Brain microvascular endothelial cell (primary cell): ENCODE measurements at regions not wholly inside any gene's neighbourhood (a gene's known extent, or its start where the extent isn't known, plus 50 kb on each side); places are given as distances from the start of the nearest gene placed in this dataset.

Source experiments
- DNase-seq: peaks from one replicate; pipeline ENCODE4 v3.0.0-alpha.2; 2020
- H3K27ac ChIP-seq: fragments of 250-450 bp; sonication (Bioruptor Pico); 2 replicates; pipeline ENCODE4 v1.5.1; 2020; ENCODE audit warnings: mild to moderate bottlenecking, moderate library complexity
- H3K27me3 ChIP-seq: fragments of 250-450 bp; sonication (Bioruptor Pico); replicated peaks from 2 replicates; pipeline ENCODE4 v1.5.1; 2020; ENCODE audit warnings: mild to moderate bottlenecking
- H3K36me3 ChIP-seq: fragments of 250-450 bp; sonication (Bioruptor Pico); replicated peaks from 2 replicates; pipeline ENCODE4 v1.5.1; 2020; ENCODE audit warnings: mild to moderate bottlenecking
- H3K4me3 ChIP-seq: 2 replicates; pipeline ENCODE4 v1.5.1; 2011; ENCODE audit warnings: low read depth, mild to moderate bottlenecking, control low read depth, low read length, moderate library complexity
- CTCF ChIP-seq: IDR thresholded peaks from 2 replicates; pipeline ENCODE4 v1.5.1; 2011; ENCODE audit warnings: low read depth, mild to moderate bottlenecking, moderate library complexity, low read length, control low read depth, inconsistent platforms; ENCODE audit errors: missing control alignments
- in situ Hi-C: cut with HindIII; loops from 2 replicates; pipeline ENCODE4 v1.10.0; 2017; ENCODE audit warnings: low sequenced_read_pairs, low pct_ligation_motif_present

DNA sequence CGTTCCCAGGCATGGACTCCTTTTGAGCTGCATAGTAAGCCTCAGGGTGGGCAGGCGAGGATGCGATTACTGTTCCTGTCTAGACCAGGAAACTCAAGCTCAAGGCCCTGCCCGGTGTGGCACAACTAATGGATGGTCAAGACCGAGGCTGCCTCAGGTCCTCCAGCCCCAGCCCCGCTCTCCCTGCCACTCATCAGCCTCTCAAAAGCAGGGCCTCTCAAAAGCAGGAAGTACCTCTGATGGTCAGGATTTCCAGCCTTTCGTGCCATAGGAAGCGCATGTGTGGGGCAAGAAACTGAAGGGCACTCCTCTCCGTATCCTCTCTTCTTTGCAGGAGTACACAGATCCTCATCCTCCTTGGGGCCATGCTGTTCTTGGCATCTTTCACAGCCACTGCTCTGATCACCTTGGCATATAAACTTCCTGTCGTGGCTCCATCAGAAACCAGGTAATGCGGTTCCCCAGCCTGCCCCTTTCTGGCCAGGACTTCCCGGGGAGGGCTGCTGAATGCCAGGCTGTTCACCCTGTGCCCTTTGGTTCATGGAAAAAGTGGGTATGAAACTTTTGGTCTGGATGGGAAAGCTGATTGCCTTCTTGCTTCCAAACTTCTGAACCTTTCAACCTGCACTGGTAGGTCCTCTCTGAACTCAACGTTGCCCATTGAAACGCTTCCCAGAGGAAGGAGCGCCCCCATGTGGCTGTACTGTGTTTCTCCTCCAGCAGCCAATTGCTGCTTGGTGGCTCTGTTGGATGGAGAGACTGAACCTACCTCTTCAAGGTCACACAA is 82.8 kb upstream of the SEC11C start:
- Histone ChIP-seq H3K4me3 (no peak overlapping the region), H3K27ac (no peak overlapping the region), H3K36me3 (no peaks in the 10 kb centered on the region), H3K27me3 (no peaks in the 10 kb centered on the region)
- in situ Hi-C loops: loop anchor here (25.0 kb wide), 1 partner anchor 270 kb away; no protein-coding TSS in a partner anchor
- peak; percentile 59 for DNase-seq
- peak; percentile 88 for TF ChIP-seq CTCF

DNA sequence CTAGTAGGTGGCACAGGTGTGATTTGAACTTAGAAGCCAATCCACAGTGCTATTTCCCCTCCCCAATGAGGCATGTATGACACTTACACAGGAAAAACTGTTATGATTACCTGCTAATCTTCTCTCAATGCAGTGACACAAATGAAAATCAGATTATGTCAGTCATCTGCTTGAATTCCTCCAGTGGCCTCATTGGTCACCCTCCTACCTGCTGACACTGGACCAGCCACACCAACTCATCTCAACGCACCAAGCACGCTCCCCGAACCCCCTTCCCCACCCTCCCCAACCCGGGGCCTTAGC is 82.2 kb upstream of the SEC11C start:
- Histone ChIP-seq H3K4me3 (no peak overlapping the region), H3K27me3 (no peaks in the 10 kb centered on the region), H3K27ac (no peak overlapping the region), H3K36me3 (no peaks in the 10 kb centered on the region)
- in situ Hi-C loops: loop anchor here (25.0 kb wide), 1 partner anchor 270 kb away; no protein-coding TSS in a partner anchor
- no peak for DNase-seq
- no peak for TF ChIP-seq CTCF

DNA sequence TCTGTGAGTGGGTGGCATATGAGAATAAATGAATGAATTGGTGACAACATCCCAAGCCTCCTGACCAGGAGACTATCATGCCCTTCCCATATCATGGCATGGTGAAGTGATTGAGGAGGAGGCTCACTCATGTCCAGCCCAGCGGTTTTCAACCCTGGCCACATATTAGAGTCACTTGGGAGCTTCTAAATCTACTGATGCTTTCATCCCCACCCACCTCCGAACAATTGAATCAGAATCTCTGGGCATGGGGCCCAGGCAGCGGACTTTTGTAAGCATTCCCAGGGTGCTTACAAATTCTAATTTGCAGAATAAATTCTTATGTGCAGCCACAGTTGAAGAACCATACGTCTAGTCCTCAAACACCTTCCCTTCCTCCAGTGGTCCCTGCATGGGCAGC is 81.7 kb upstream of the SEC11C start:
- H3K4me3 ChIP-seq: no peak overlapping the region
- no peaks in the 10 kb centered on the region for H3K36me3 ChIP-seq
- no peak for TF ChIP-seq CTCF
- H3K27ac ChIP-seq: no peak overlapping the region
- H3K27me3 ChIP-seq: no peaks in the 10 kb centered on the region
- in situ Hi-C loops: loop anchor here (25.0 kb wide), 1 partner anchor 271 kb away; no protein-coding TSS in a partner anchor
- peak; percentile 25 for DNase-seq

DNA sequence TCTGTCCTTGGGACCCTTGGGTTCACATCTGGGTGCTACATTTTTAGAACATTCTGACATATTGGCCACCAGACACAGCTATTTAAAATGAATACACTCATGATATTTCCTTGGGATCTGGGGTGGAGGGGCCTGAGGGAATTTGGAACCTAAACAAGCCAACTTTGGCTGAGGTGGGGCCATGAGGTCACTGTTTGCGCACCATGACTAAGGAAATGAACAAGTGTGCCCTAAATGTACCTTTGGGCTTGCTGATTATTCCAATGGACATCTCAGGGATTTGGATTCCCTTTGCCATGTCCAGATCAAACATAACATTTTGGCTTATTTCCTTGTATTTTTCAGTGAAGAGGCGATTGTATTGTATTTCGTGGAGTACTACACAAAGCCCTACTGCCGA is 80.5 kb upstream of the SEC11C start:
- H3K4me3 ChIP-seq: no peak overlapping the region
- no peak for TF ChIP-seq CTCF
- in situ Hi-C loops: loop anchor here (25.0 kb wide), 1 partner anchor 272 kb away; no protein-coding TSS in a partner anchor
- no peak overlapping the region for H3K27ac ChIP-seq
- H3K27me3 ChIP-seq: no peaks in the 10 kb centered on the region
- H3K36me3 ChIP-seq: no peaks in the 10 kb centered on the region
- no peak for DNase-seq

DNA sequence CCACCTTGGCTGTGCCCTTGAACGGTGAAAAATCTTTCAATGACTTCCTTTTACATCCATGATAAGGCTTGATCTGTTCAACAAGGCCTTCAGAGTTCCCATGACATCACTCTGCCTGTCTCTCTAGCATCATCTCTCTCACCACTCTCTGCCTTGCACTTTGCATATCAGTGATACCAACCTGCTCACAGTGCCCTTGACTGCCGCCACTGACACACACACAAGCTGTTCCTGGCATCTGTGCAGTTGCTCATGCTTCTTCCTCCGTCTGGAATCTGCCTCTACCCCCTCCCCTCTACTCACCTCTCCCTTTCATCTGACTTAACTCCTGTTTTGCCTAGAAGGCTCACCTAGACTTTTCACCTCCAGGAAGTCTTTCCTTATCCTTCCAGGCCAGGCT is 79.1 kb upstream of the SEC11C start:
- DNase-seq: no peak

More for the DNA sequence above, 79.1 kb upstream of the SEC11C start:
- Histone ChIP-seq H3K27ac (no peak overlapping the region), H3K27me3 (no peaks in the 10 kb centered on the region), H3K4me3 (no peak overlapping the region), H3K36me3 (no peaks in the 10 kb centered on the region)
- in situ Hi-C loops: loop anchor here (25.0 kb wide), 1 partner anchor 273 kb away; no protein-coding TSS in a partner anchor
- TF ChIP-seq CTCF: no peak
